ENCODE measurements at regions not wholly inside any gene's neighbourhood (a gene's known extent, or its start where the extent isn't known, plus 50 kb on each side); places are given as distances from the start of the nearest gene placed in this dataset.

DNA sequence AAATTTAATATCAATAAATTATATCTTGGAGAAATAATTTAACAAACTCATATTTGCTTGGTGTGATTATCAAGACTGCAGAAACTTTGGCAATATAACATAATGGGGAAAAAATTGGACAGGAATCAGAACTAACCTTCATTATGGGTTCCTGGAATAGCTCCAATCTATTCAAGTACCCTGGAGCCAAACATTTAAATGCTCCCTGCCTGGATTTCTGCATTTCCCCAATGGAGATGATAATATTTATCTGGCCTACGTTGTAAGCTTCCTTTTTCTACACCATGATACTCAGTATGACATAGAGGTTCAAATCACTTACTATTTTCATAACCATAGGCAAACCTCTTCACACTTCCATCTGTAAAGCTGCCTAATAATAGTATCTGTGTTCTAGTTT, 326.8 kb downstream of the TRIML1 start:
- Histone ChIP-seq H2BK5ac (ENCODE audit: low read length) (no peak overlapping the region), H3K4me3 (ENCODE audit: low read length in 2 of 2) (no peak overlapping the region), H3K14ac (ENCODE audit: low read length) (no peak overlapping the region), H3K79me1 (ENCODE audit: low read depth, low read length) (no peaks in the 10 kb centered on the region), H4K91ac (ENCODE audit: low read depth, low read length, poor library complexity) (no peak overlapping the region), H2AFZ (ENCODE audit: low read length) (no peak overlapping the region), H3K23ac (ENCODE audit: low read depth, low read length, poor library complexity) (no peak overlapping the region), H3K27me3 (ENCODE audit: control insufficient read depth in 3 of 3, insufficient read depth in 3 of 3, low read depth in 1 of 3, low read length in 3 of 3) (no peaks in the 10 kb centered on the region), H3K27ac (replicated peaks; ENCODE audit: low read length) (no peak overlapping the region), H2BK15ac (ENCODE audit: low read length) (no peak overlapping the region), H3K4ac (ENCODE audit: low read length) (no peak overlapping the region), H3K9me3 (replicated peaks in 1 of 2; ENCODE audit: control insufficient read depth in 2 of 2, insufficient read depth in 1 of 2, low read depth in 1 of 2, low read length in 2 of 2) (peaks cover 0 to 4% of the 10 kb centered on the region in 2 donors), H3K18ac (ENCODE audit: low read length) (no peak overlapping the region), H2BK12ac (ENCODE audit: low read length) (no peak overlapping the region), H3K36me3 (replicated peaks in 1 of 2; ENCODE audit: control insufficient read depth in 2 of 2, insufficient read depth in 2 of 2, low read length in 2 of 2) (no peaks in the 10 kb centered on the region), H3K4me2 (ENCODE audit: insufficient read depth, low read length, poor library complexity, severe bottlenecking) (no peak overlapping the region), H2BK120ac (ENCODE audit: low read depth, low read length) (no peak overlapping the region), H3K9ac (ENCODE audit: low read depth, low read length, poor library complexity) (no peak overlapping the region), H4K8ac (ENCODE audit: low read depth, low read length) (no peak overlapping the region), H3K4me1 (ENCODE audit: control insufficient read depth in 2 of 2, insufficient read depth in 1 of 2, low read depth in 1 of 2, low read length in 2 of 2) (no peaks in the 10 kb centered on the region), H2AK5ac (ENCODE audit: low read depth, low read length) (no peak overlapping the region)
- WGBS, 2 donors (ENCODE audit: extremely low coverage in 2 of 2, insufficient read length in 2 of 2, insufficient replicate concordance in 1 of 2) = no CpG with 5 or more reads among the region's 1 CpG
- DNase-seq (ENCODE audit: low spot score) = no peak

DNA sequence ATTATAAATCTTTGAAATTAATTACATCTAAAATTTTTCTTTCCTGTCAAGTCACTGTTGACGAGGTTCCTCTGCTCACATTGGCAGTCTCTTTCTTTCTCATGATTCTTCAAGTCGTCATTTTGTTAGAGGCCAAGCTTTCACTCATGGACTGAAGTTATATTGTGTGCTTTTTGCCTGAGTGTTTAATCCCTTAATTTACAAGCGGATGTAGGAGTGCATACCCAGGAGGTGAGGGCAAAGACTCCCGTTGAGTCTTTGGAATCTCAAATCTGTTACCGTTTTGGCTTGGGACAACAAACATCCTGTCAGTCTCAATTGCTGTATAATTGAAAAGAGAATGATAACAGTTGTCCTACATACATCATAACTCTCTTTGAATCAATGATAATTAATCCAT, 345.0 kb downstream of the TRIML1 start:
- Histone ChIP-seq H4K91ac (ENCODE audit: low read depth, low read length, poor library complexity) (no peak overlapping the region), H3K79me1 (ENCODE audit: low read depth, low read length) (no peaks in the 10 kb centered on the region), H2BK15ac (ENCODE audit: low read length) (no peak overlapping the region), H3K4me2 (ENCODE audit: insufficient read depth, low read length, poor library complexity, severe bottlenecking) (no peak overlapping the region), H3K4me3 (ENCODE audit: low read length in 2 of 2) (no peak overlapping the region), H2BK5ac (ENCODE audit: low read length) (no peak overlapping the region), H3K23ac (ENCODE audit: low read depth, low read length, poor library complexity) (no peak overlapping the region), H3K4me1 (ENCODE audit: control insufficient read depth in 2 of 2, insufficient read depth in 1 of 2, low read depth in 1 of 2, low read length in 2 of 2) (no peaks in the 10 kb centered on the region), H3K18ac (ENCODE audit: low read length) (no peak overlapping the region), H3K27ac (replicated peaks; ENCODE audit: low read length) (no peak overlapping the region), H2BK120ac (ENCODE audit: low read depth, low read length) (no peak overlapping the region), H3K27me3 (ENCODE audit: control insufficient read depth in 3 of 3, insufficient read depth in 3 of 3, low read depth in 1 of 3, low read length in 3 of 3) (no peaks in the 10 kb centered on the region), H3K9me3 (replicated peaks in 1 of 2; ENCODE audit: control insufficient read depth in 2 of 2, insufficient read depth in 1 of 2, low read depth in 1 of 2, low read length in 2 of 2) (no peaks in the 10 kb centered on the region), H2AK5ac (ENCODE audit: low read depth, low read length) (no peak overlapping the region), H4K8ac (ENCODE audit: low read depth, low read length) (no peak overlapping the region), H3K4ac (ENCODE audit: low read length) (no peak overlapping the region), H2AFZ (ENCODE audit: low read length) (no peak overlapping the region), H3K9ac (ENCODE audit: low read depth, low read length, poor library complexity) (no peak overlapping the region), H3K14ac (ENCODE audit: low read length) (no peak overlapping the region), H3K36me3 (replicated peaks in 1 of 2; ENCODE audit: control insufficient read depth in 2 of 2, insufficient read depth in 2 of 2, low read length in 2 of 2) (no peaks in the 10 kb centered on the region), H2BK12ac (ENCODE audit: low read length) (no peak overlapping the region)
- WGBS, 2 donors (ENCODE audit: extremely low coverage in 2 of 2, insufficient read length in 2 of 2, insufficient replicate concordance in 1 of 2) = no CpG with 5 or more reads among the region's 5 CpGs
- DNase-seq (ENCODE audit: low spot score) = no peak

DNA sequence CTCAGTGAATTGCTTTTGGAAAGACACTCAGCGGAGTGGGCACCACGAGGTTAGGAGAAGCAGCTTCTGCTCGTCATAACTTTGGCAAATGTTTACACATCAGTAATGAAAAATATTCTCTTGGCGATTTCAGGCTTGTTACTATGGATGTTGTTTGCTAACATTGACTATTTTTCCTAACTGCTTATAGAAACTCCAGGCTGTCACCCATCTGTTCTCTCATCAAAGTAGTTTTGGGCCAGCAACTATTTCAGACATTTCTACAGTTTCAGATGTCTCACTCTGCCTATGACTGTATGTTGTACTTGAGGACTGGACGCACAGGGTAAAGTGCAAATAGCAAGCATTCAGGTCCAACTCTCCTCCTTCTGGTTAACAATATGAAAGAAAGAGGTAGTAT, 346.7 kb downstream of the TRIML1 start:
- WGBS, 2 donors (ENCODE audit: extremely low coverage in 2 of 2, insufficient read length in 2 of 2, insufficient replicate concordance in 1 of 2) = no CpG with 5 or more reads among the region's 5 CpGs
- H4K91ac ChIP-seq (ENCODE audit: low read depth, low read length, poor library complexity) = no peak overlapping the region

DNA sequence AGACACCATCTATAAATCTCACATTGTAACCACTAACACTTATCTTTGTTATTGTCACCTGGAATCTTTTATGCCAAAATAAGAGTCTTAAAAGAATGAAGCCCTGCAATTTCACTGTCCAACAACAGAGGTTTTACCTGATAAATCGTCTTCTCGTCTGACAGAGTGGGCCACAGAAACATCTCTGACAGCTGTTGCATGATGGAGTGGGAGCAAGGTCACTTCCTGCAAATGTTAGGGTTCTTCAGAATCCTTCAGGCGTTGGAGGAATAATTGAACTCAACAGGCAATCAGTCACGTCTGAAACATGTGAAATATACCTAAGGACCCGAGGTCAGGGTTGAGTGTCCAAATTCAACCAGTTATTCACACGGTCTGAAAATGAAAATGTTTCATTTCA, 353.6 kb downstream of the TRIML1 start:
- H3K79me1 ChIP-seq (ENCODE audit: low read depth, low read length) = no peaks in the 10 kb centered on the region
- H3K14ac ChIP-seq (ENCODE audit: low read length) = no peak overlapping the region
- no peak overlapping the region for H4K8ac ChIP-seq (ENCODE audit: low read depth, low read length)
- no peak overlapping the region for H3K9ac ChIP-seq (ENCODE audit: low read depth, low read length, poor library complexity)
- no peak overlapping the region for H2AK5ac ChIP-seq (ENCODE audit: low read depth, low read length)
- no peak overlapping the region for H3K18ac ChIP-seq (ENCODE audit: low read length)
- no peak overlapping the region for H2AFZ ChIP-seq (ENCODE audit: low read length)
- H3K4me1 ChIP-seq (ENCODE audit: control insufficient read depth in 2 of 2, insufficient read depth in 1 of 2, low read depth in 1 of 2, low read length in 2 of 2) = no peaks in the 10 kb centered on the region
- H3K4me3 ChIP-seq (ENCODE audit: low read length in 2 of 2) = no peak overlapping the region
- no peaks in the 10 kb centered on the region for H3K36me3 ChIP-seq (replicated peaks in 1 of 2; ENCODE audit: control insufficient read depth in 2 of 2, insufficient read depth in 2 of 2, low read length in 2 of 2)
- H3K4me2 ChIP-seq (ENCODE audit: insufficient read depth, low read length, poor library complexity, severe bottlenecking) = no peak overlapping the region
- no peak for DNase-seq (ENCODE audit: low spot score)
- no CpG with 5 or more reads among the region's 6 CpGs for WGBS, 2 donors (ENCODE audit: extremely low coverage in 2 of 2, insufficient read length in 2 of 2, insufficient replicate concordance in 1 of 2)
- no peak overlapping the region for H2BK12ac ChIP-seq (ENCODE audit: low read length)
- H3K27me3 ChIP-seq (ENCODE audit: control insufficient read depth in 3 of 3, insufficient read depth in 3 of 3, low read depth in 1 of 3, low read length in 3 of 3) = no peaks in the 10 kb centered on the region
- H3K27ac ChIP-seq (replicated peaks; ENCODE audit: low read length) = no peak overlapping the region
- no peak overlapping the region for H3K4ac ChIP-seq (ENCODE audit: low read length)
- H3K23ac ChIP-seq (ENCODE audit: low read depth, low read length, poor library complexity) = no peak overlapping the region
- H2BK5ac ChIP-seq (ENCODE audit: low read length) = no peak overlapping the region
- no peak overlapping the region for H2BK15ac ChIP-seq (ENCODE audit: low read length)
- no peak overlapping the region for H2BK120ac ChIP-seq (ENCODE audit: low read depth, low read length)
- no peak overlapping the region for H4K91ac ChIP-seq (ENCODE audit: low read depth, low read length, poor library complexity)
- H3K9me3 ChIP-seq (replicated peaks in 1 of 2; ENCODE audit: control insufficient read depth in 2 of 2, insufficient read depth in 1 of 2, low read depth in 1 of 2, low read length in 2 of 2) = peaks cover 0 to 2% of the 10 kb centered on the region in 2 donors

More for the DNA sequence above, 346.7 kb downstream of the TRIML1 start:
- Histone ChIP-seq H3K23ac (ENCODE audit: low read depth, low read length, poor library complexity) (no peak overlapping the region), H3K36me3 (replicated peaks in 1 of 2; ENCODE audit: control insufficient read depth in 2 of 2, insufficient read depth in 2 of 2, low read length in 2 of 2) (no peaks in the 10 kb centered on the region), H3K79me1 (ENCODE audit: low read depth, low read length) (no peaks in the 10 kb centered on the region), H2AFZ (ENCODE audit: low read length) (no peak overlapping the region), H3K4me3 (ENCODE audit: low read length in 2 of 2) (no peak overlapping the region), H3K9me3 (replicated peaks in 1 of 2; ENCODE audit: control insufficient read depth in 2 of 2, insufficient read depth in 1 of 2, low read depth in 1 of 2, low read length in 2 of 2) (no peaks in the 10 kb centered on the region), H3K14ac (ENCODE audit: low read length) (no peak overlapping the region), H3K4ac (ENCODE audit: low read length) (no peak overlapping the region), H3K4me2 (ENCODE audit: insufficient read depth, low read length, poor library complexity, severe bottlenecking) (no peak overlapping the region), H3K27me3 (ENCODE audit: control insufficient read depth in 3 of 3, insufficient read depth in 3 of 3, low read depth in 1 of 3, low read length in 3 of 3) (no peaks in the 10 kb centered on the region), H3K4me1 (ENCODE audit: control insufficient read depth in 2 of 2, insufficient read depth in 1 of 2, low read depth in 1 of 2, low read length in 2 of 2) (no peaks in the 10 kb centered on the region), H3K9ac (ENCODE audit: low read depth, low read length, poor library complexity) (no peak overlapping the region), H2AK5ac (ENCODE audit: low read depth, low read length) (no peak overlapping the region), H2BK15ac (ENCODE audit: low read length) (no peak overlapping the region), H3K27ac (replicated peaks; ENCODE audit: low read length) (no peak overlapping the region), H2BK120ac (ENCODE audit: low read depth, low read length) (no peak overlapping the region), H4K8ac (ENCODE audit: low read depth, low read length) (no peak overlapping the region), H2BK12ac (ENCODE audit: low read length) (no peak overlapping the region), H2BK5ac (ENCODE audit: low read length) (no peak overlapping the region), H3K18ac (ENCODE audit: low read length) (no peak overlapping the region)
- no peak for DNase-seq (ENCODE audit: low spot score)

Data from neuronal stem cell (in vitro differentiated cells).